OCI-LY7 (cell line): ENCODE measurements at regions not wholly inside any gene's neighbourhood (a gene's known extent, or its start where the extent isn't known, plus 50 kb on each side); places are given as distances from the start of the nearest gene placed in this dataset.

Experiments
- CTCF ChIP-seq: fragments of 200-600 bp; sonication (generic); conservative IDR thresholded peaks from 2 replicates; pipeline ENCODE4 v1.5.1; 2014; ENCODE audit warnings: mild to moderate bottlenecking, antibody characterized with exemption, low read length, moderate library complexity, mixed read lengths
- EZH2phosphoT487 ChIP-seq: fragments of 200-600 bp; sonication (generic); IDR thresholded peaks from 2 replicates; pipeline ENCODE4 v1.6.1; 2018; ENCODE audit warnings: low read depth, borderline replicate concordance, mild to moderate bottlenecking, mixed run types, antibody characterized with exemption, low read length, moderate library complexity, mixed read lengths

GRCh38 chr2:171253279-171253678 lies 92.6 kb upstream of the TLK1 start:
- TF ChIP-seq CTCF (no peak), EZH2phosphoT487 (no peak)
